ENCODE measurements at regions not wholly inside any gene's neighbourhood (a gene's known extent, or its start where the extent isn't known, plus 50 kb on each side); places are given as distances from the start of the nearest gene placed in this dataset.
A peak's percentile ranks its signal among the peaks of the same experiment; 100 is the strongest.
"Not testable (repeated sequence)": the region's sequence is repeated elsewhere in the genome, so short reads cannot be mapped to it uniquely, and the experiment has no call there.

GRCh38 chr2:199131136-199131655, 326.5 kb downstream of the SATB2 start:
- DNase-seq, result peak in 1 of 2 experiments; percentile 38

- no peak for DNase-seq
These were observed 327.2 kb downstream of the SATB2 start for GRCh38 chr2:199130501-199130900.

GRCh38 chr2:199128476-199129229, 329.1 kb downstream of the SATB2 start:
- DNase-seq, result no peak

GRCh38 chr2:199119796-199120195, 337.9 kb downstream of the SATB2 start:
- DNase-seq, result no peak

- no peak for DNase-seq
These were observed 339.0 kb downstream of the SATB2 start for GRCh38 chr2:199118673-199119112.

GRCh38 chr2:199115169-199115568, 342.6 kb downstream of the SATB2 start:
- no peak for DNase-seq

- DNase-seq, result no peak
These were observed 344.6 kb downstream of the SATB2 start for GRCh38 chr2:199113111-199113510.

- DNase-seq, result no peak
These were observed 346.3 kb downstream of the SATB2 start for GRCh38 chr2:199111458-199111857.

- no peak for DNase-seq
These were observed 349.7 kb downstream of the SATB2 start for GRCh38 chr2:199108056-199108455.

GRCh38 chr2:199105826-199106225, 351.9 kb downstream of the SATB2 start:
- DNase-seq, result no peak

- DNase-seq, result no peak
These were observed 356.3 kb downstream of the SATB2 start for GRCh38 chr2:199101487-199101886.

- no peak for DNase-seq
These were observed 357.2 kb downstream of the SATB2 start for GRCh38 chr2:199100326-199101110.

- no peak for DNase-seq
These were observed 365.3 kb downstream of the SATB2 start for GRCh38 chr2:199092419-199092818.

- no peak for DNase-seq
These were observed 372.5 kb downstream of the SATB2 start for GRCh38 chr2:199085261-199085660.

GRCh38 chr2:199070322-199070949, 387.3 kb downstream of the SATB2 start:
- DNase-seq, result no peak

- DNase-seq, result no peak
These were observed 393.5 kb downstream of the SATB2 start for GRCh38 chr2:199064201-199064600.

GRCh38 chr2:199057936-199058335, 399.8 kb downstream of the SATB2 start:
- no peak for DNase-seq

GRCh38 chr2:199055336-199055735, 402.4 kb downstream of the SATB2 start:
- DNase-seq, result no peak

- no peak for DNase-seq
These were observed 414.9 kb downstream of the SATB2 start for GRCh38 chr2:199042660-199043379.

GRCh38 chr2:199040522-199040921, 417.2 kb downstream of the SATB2 start:
- no peak for DNase-seq

GRCh38 chr2:199033761-199034160, 424.0 kb downstream of the SATB2 start:
- DNase-seq, result not testable (repeated sequence)

- peak; percentile 29 to 76 for DNase-seq
These were observed 432.6 kb downstream of the SATB2 start for GRCh38 chr2:199025146-199025545.

- no peak for DNase-seq
These were observed 433.5 kb downstream of the SATB2 start for GRCh38 chr2:199024224-199024623.

Data from NCI-H524 (cell line).